ENCODE measurements at regions not wholly inside any gene's neighbourhood (a gene's known extent, or its start where the extent isn't known, plus 50 kb on each side); places are given as distances from the start of the nearest gene placed in this dataset.

- TF ChIP-seq POLR2A (IDR thresholded peaks at IDR 0.05; ENCODE audit: low read length) = no peak
- no peak for TF ChIP-seq GATA1 (IDR thresholded peaks at IDR 0.05; ENCODE audit: low read depth, low read length)
Observed at GRCh38 chr6:145080651-145081050, 654.7 kb downstream of the EPM2A start.
